C4-2B (cell line): ENCODE measurements at regions not wholly inside any gene's neighbourhood (a gene's known extent, or its start where the extent isn't known, plus 50 kb on each side); places are given as distances from the start of the nearest gene placed in this dataset.

Experiments
- H3K27ac ChIP-seq: fragments of 450-650 bp; 2 replicates; pipeline ENCODE4 v1.5.1; 2017
- CTCF ChIP-seq: fragments of 450-650 bp; conservative IDR thresholded peaks from 2 replicates; pipeline ENCODE4 v1.5.1; 2017; ENCODE audit warnings: mild to moderate bottlenecking
- ZFX ChIP-seq: fragments of 450-650 bp; IDR thresholded peaks from 2 replicates; pipeline ENCODE4 v1.6.1; 2017

- H3K27ac ChIP-seq: no peak overlapping the region
- no peak for TF ChIP-seq ZFX
- TF ChIP-seq CTCF: no peak
Observed at GRCh38 chr1:104348277-104348676, 598.6 kb downstream of the AMY1C start.

DNA sequence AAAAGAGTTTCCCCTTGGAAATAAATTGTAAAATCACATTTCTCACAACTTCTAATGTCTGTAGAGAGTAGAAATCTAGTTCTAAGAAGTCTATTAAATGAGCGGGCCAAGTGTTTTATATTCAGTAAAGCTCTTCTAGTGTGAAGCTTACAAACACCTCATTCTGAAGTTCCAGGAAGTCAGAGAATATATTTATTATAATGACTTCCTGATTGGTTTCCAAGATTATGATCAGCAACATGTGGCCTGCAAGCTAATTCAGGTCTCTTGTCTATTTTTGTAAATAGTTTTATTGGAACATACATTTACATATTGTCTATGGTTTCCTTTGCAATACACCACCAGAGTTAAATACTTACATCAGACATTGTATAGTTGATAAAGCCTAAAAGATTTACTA is 603.9 kb downstream of the AMY1C start:
- no peak overlapping the region for H3K27ac ChIP-seq
- no peak for TF ChIP-seq ZFX
- TF ChIP-seq CTCF: no peak

GRCh38 chr1:104358086-104358485 is 608.4 kb downstream of the AMY1C start:
- TF ChIP-seq CTCF (no peak), ZFX (no peak)
- H3K27ac ChIP-seq: no peak overlapping the region

DNA sequence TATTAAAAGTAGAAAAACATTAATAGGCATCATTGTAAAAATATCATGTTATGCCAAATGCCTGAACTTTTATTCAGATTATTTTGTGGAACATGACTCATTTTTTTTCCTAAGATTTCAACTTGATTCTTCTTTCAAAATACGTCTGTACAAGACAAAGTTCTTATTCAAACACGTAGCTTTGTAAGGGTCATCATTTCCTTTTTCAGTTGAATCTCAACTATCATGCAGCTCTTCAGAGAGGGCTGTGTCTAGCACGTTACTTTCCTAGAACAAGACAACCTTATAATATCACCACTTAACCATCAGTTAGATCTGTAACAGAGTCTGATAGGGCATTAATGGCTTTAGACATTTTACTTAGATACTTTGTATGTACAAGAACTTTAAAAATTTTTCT is 608.9 kb downstream of the AMY1C start:
- no peak overlapping the region for H3K27ac ChIP-seq
- no peak for TF ChIP-seq CTCF
- no peak for TF ChIP-seq ZFX

DNA sequence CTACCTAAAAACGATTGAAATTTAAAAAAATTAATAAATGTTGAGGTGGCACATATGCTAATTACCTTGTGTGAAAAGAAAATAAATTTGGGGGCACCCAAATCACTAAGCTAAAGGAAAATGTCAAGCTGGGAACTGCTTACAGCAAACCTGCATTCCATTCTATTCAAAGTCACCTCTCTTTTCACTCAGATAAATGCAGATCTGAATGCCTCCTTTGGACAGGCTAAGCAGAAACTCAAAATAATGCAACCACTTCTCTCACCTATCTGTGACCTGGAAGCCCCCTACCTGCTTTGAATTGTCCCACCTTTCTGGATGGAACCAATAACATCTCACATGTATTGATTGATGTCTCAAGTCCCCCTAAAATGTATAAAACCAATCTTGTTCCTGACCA is 628.7 kb downstream of the AMY1C start:
- H3K27ac ChIP-seq: no peak overlapping the region
- TF ChIP-seq CTCF (no peak), ZFX (no peak)

- no peak overlapping the region for H3K27ac ChIP-seq
- TF ChIP-seq ZFX (no peak), CTCF (no peak)
Observed at GRCh38 chr1:104380003-104380402, 630.3 kb downstream of the AMY1C start.

- no peak overlapping the region for H3K27ac ChIP-seq
- TF ChIP-seq ZFX (no peak), CTCF (no peak)
Observed at GRCh38 chr1:104387716-104388508, 638.2 kb downstream of the AMY1C start.
